H1 (cell line): ENCODE measurements at regions not wholly inside any gene's neighbourhood (a gene's known extent, or its start where the extent isn't known, plus 50 kb on each side); places are given as distances from the start of the nearest gene placed in this dataset.

Experiments
- CHD1 ChIP-seq: IDR thresholded peaks from 2 replicates; pipeline ENCODE4 v1.6.1; 2012; ENCODE audit warnings: low read depth, low read length, improper control_type of control experiment
- CHD2 ChIP-seq: IDR thresholded peaks from 2 replicates; pipeline ENCODE4 v1.6.1; 2012; ENCODE audit warnings: low read length, improper control_type of control experiment
- CTCF ChIP-seq, 3 experiments: IDR thresholded peaks; 1 replicate in 2 of 3; 2 replicates in 1 of 3; pipeline versions ENCODE4 v1.5.1 to v1.6.1; 2011; ENCODE audit warnings: low read length in 3 of 3, mild to moderate bottlenecking in 3 of 3, inconsistent platforms in 2 of 3, low read depth in 1 of 3, moderate library complexity in 1 of 3; ENCODE audit not compliant: insufficient read depth in 1 of 3; ENCODE audit errors: control extremely low read depth in 1 of 3
- EZH2 ChIP-seq: fragments of 200-600 bp; sonication (generic); IDR thresholded peaks from 2 replicates; pipeline ENCODE4 v1.7.1; 2012; ENCODE audit warnings: low read depth, mild to moderate bottlenecking, moderate library complexity, low read length, inconsistent platforms; ENCODE audit not compliant: severe bottlenecking
- POLR2A ChIP-seq, 2 experiments: IDR thresholded peaks; 1 replicate in 1 of 2; 2 replicates in 1 of 2; pipeline ENCODE4 v1.6.1; 2011; ENCODE audit warnings: low read depth in 2 of 2, low read length in 2 of 2, mild to moderate bottlenecking in 2 of 2; ENCODE audit errors: control extremely low read depth in 1 of 2
- POLR2AphosphoS5 ChIP-seq: IDR thresholded peaks from 2 replicates; pipeline ENCODE4 v1.6.1; 2011; ENCODE audit warnings: low read depth, low read length
- SAP30 ChIP-seq: fragments of 300-600 bp; sonication (generic); IDR thresholded peaks from 2 replicates; pipeline ENCODE4 v1.7.1; 2012; ENCODE audit warnings: low read length, moderate library complexity, mild to moderate bottlenecking, inconsistent platforms; ENCODE audit not compliant: insufficient read depth, insufficient replicate concordance
- SIN3A ChIP-seq, 2 experiments: IDR thresholded peaks in 1 of 2; conservative IDR thresholded peaks in 1 of 2; 2 replicates each; pipeline ENCODE4 v1.6.1; 2011 to 2012; ENCODE audit warnings: low read length in 2 of 2, improper control_type of control experiment in 1 of 2, low read depth in 1 of 2, mild to moderate bottlenecking in 1 of 2
- SIRT6 ChIP-seq: IDR thresholded peaks from one replicate; pipeline ENCODE4 v1.7.1; 2012; ENCODE audit warnings: low read length, inconsistent platforms
- SP1 ChIP-seq: IDR thresholded peaks from 2 replicates; pipeline ENCODE4 v1.6.1; 2011; ENCODE audit warnings: low read depth, low read length
- YY1 ChIP-seq: IDR thresholded peaks from 2 replicates; pipeline ENCODE4 v1.6.1; 2011; ENCODE audit warnings: low read depth, mild to moderate bottlenecking, low read length

GRCh38 chr3:168824107-168824506 is 728.4 kb upstream of the GOLIM4 start:
- TF ChIP-seq SAP30 (no peak), CHD2 (no peak), CTCF (IDR thresholded peaks at IDR 0.05; ENCODE audit: control extremely low read depth in 1 of 3, insufficient read depth in 1 of 3, low read depth in 1 of 3, low read length in 3 of 3) (no peak), POLR2A (IDR thresholded peaks at IDR 0.05; ENCODE audit: control extremely low read depth in 1 of 2, low read depth in 2 of 2, low read length in 2 of 2) (no peak), EZH2 (no peak), POLR2AphosphoS5 (no peak), SIN3A (conservative IDR thresholded peaks at IDR 0.05 in 1 of 2, IDR thresholded peaks at IDR 0.05 in 1 of 2; ENCODE audit: low read depth in 1 of 2, low read length in 2 of 2) (no peak), CHD1 (no peak), SP1 (no peak), SIRT6 (no peak), YY1 (no peak)
